ENCODE measurements at regions not wholly inside any gene's neighbourhood (a gene's known extent, or its start where the extent isn't known, plus 50 kb on each side); places are given as distances from the start of the nearest gene placed in this dataset.

GRCh38 chr4:65050786-65051185 is 619.5 kb downstream of the EPHA5 start:
- TF ChIP-seq CTCF (IDR thresholded peaks at IDR 0.05) (no peak), POLR2AphosphoS5 (IDR thresholded peaks at IDR 0.05) (no peak), EP300 (IDR thresholded peaks at IDR 0.05) (no peak)
